ENCODE measurements at regions not wholly inside any gene's neighbourhood (a gene's known extent, or its start where the extent isn't known, plus 50 kb on each side); places are given as distances from the start of the nearest gene placed in this dataset.

GRCh38 chr12:83629931-83630330 is 943.2 kb downstream of the TMTC2 start:
- no peak overlapping the region for H4K5ac ChIP-seq (ENCODE audit: low read depth, low read length)
- no peaks in the 10 kb centered on the region for H3K36me3 ChIP-seq (ENCODE audit: control insufficient read depth, insufficient read depth, low read length)
- in situ Hi-C loops (cut with MboI; ENCODE audit: low sequenced_read_pairs) (no loop called here), dilution Hi-C loops (cut with HindIII; ENCODE audit: low sequenced_read_pairs, unreplicated experiment) (no loop called here), intact Hi-C loops (cut with micrococcal nuclease) (no loop called here)
- H2AK5ac ChIP-seq (ENCODE audit: low read depth, low read length): no peak overlapping the region
- H3K4me3 ChIP-seq (ENCODE audit: insufficient read depth, low read depth, low read length): no peak overlapping the region
- no peak overlapping the region for H3K4me2 ChIP-seq (ENCODE audit: low read depth, low read length)
- no peak overlapping the region for H4K91ac ChIP-seq (ENCODE audit: insufficient read depth, low read depth, low read length)
- H2BK20ac ChIP-seq (ENCODE audit: low read depth, low read length): no peak overlapping the region
- no peak overlapping the region for H2AFZ ChIP-seq (replicated peaks; ENCODE audit: low read length, poor library complexity)
- no peak overlapping the region for H2BK5ac ChIP-seq (ENCODE audit: low read depth, low read length, poor library complexity, severe bottlenecking)
- no peak overlapping the region for H2AK9ac ChIP-seq (replicated peaks; ENCODE audit: low read depth, low read length, poor library complexity)
- no peaks in the 10 kb centered on the region for H4K20me1 ChIP-seq (ENCODE audit: insufficient read depth, low read length)
- WGBS, 2 experiments (ENCODE audit: extremely low coverage in 2 of 2, insufficient read length in 1 of 2): no CpG with 5 or more reads among the region's 3 CpGs
- ChIA-PET CTCF (no interaction called here), POLR2A (ENCODE audit: unreplicated experiment) (no interaction called here)
- no peak overlapping the region for H3K14ac ChIP-seq (replicated peaks; ENCODE audit: low read depth, low read length)
- DNase-seq: no peak
- no TSS peak for BruUV-seq (replicated peaks)
- H2BK120ac ChIP-seq (ENCODE audit: low read depth, low read length): no peak overlapping the region
- ATAC-seq (ENCODE audit: low read depth): no peak
- H3K4ac ChIP-seq (ENCODE audit: low read depth, low read length): no peak overlapping the region
- TF ChIP-seq USF2 (IDR thresholded peaks at IDR 0.05; ENCODE audit: low read depth, low read length): no peak
- TF ChIP-seq CHD1 (IDR thresholded peaks at IDR 0.05; ENCODE audit: low read depth, low read length): no peak
- no peak for TF ChIP-seq MAZ (IDR thresholded peaks at IDR 0.05; ENCODE audit: borderline replicate concordance, low read depth, low read length)
- no peak for TF ChIP-seq CEBPB (IDR thresholded peaks at IDR 0.05; ENCODE audit: low read depth, low read length)
- H3K9me1 ChIP-seq (ENCODE audit: insufficient read depth, low read length): no peaks in the 10 kb centered on the region
- H2BK15ac ChIP-seq (ENCODE audit: low read depth, low read length): no peak overlapping the region
- H3K18ac ChIP-seq (ENCODE audit: low read depth, low read length): no peak overlapping the region
- no peak overlapping the region for H3K27ac ChIP-seq (ENCODE audit: insufficient read depth, low read length)
- no peaks in the 10 kb centered on the region for H3K4me1 ChIP-seq (ENCODE audit: control insufficient read depth, insufficient read depth, low read length)
- no peaks in the 10 kb centered on the region for H3K79me1 ChIP-seq (ENCODE audit: low read depth in 1 of 2, low read length in 2 of 2)
- H3K56ac ChIP-seq (ENCODE audit: extremely low read depth, insufficient read depth, low read length): no peak overlapping the region
- H3K9me3 ChIP-seq (ENCODE audit: control insufficient read depth, insufficient read depth, low read length): peaks cover 4% of the 10 kb centered on the region; the same call in 1 of the 2 replicates
- no peak overlapping the region for H4K8ac ChIP-seq (ENCODE audit: low read depth in 2 of 2, low read length in 2 of 2)
- no peak overlapping the region for H3K23ac ChIP-seq (ENCODE audit: low read depth, low read length)
- no peaks in the 10 kb centered on the region for H3K27me3 ChIP-seq (ENCODE audit: control insufficient read depth, insufficient read depth, low read length)
- no peak overlapping the region for H3K9ac ChIP-seq (ENCODE audit: low read depth, low read length)

Data from IMR-90 (cell line).